Liver (tissue), 8 donors: ENCODE measurements at regions not wholly inside any gene's neighbourhood (a gene's known extent, or its start where the extent isn't known, plus 50 kb on each side); places are given as distances from the start of the nearest gene placed in this dataset.
"Not testable (repeated sequence)": the region's sequence is repeated elsewhere in the genome, so short reads cannot be mapped to it uniquely, and the experiment has no call there.

ENCODE experiments used
- DNase-seq: peaks from one replicate; pipeline ENCODE4 v3.0.0-alpha.2; 2017; ENCODE audit warnings: low spot score
- H3K27ac ChIP-seq, 2 donors: one replicate each; pipeline ENCODE4 v1.7.0; 2013; ENCODE audit warnings: inconsistent platforms in 2 of 2, low read length in 2 of 2, control low read depth in 1 of 2, low read depth in 1 of 2, mild to moderate bottlenecking in 1 of 2
- H3K27me3 ChIP-seq, 4 donors: one replicate each; pipeline versions ENCODE4 v1.6.1 to v1.7.0; 2013; ENCODE audit warnings: low read length in 3 of 4, inconsistent platforms in 1 of 4, mild to moderate bottlenecking in 1 of 4, moderate library complexity in 1 of 4; ENCODE audit not compliant: control insufficient read depth in 4 of 4, insufficient read depth in 4 of 4
- H3K36me3 ChIP-seq, 4 donors: one replicate each; pipeline versions ENCODE4 v1.6.1 to v1.7.0; 2013; ENCODE audit warnings: low read length in 3 of 4, mild to moderate bottlenecking in 3 of 4, low read depth in 1 of 4, moderate library complexity in 1 of 4; ENCODE audit not compliant: control insufficient read depth in 4 of 4, insufficient read depth in 3 of 4
- H3K4me1 ChIP-seq, 4 donors: one replicate each; pipeline versions ENCODE4 v1.6.1 to v1.7.0; 2013; ENCODE audit warnings: low read length in 3 of 4, mild to moderate bottlenecking in 3 of 4, moderate library complexity in 1 of 4; ENCODE audit not compliant: control insufficient read depth in 4 of 4, insufficient read depth in 4 of 4
- H3K4me3 ChIP-seq, 3 donors: one replicate each; pipeline versions ENCODE4 v1.6.1 to v1.7.0; 2013; ENCODE audit warnings: low read length in 3 of 3, control low read depth in 1 of 3, low read depth in 1 of 3, mild to moderate bottlenecking in 1 of 3
- H3K9ac ChIP-seq, 2 donors: one replicate each; pipeline ENCODE4 v1.7.0; 2013; ENCODE audit warnings: low read length in 2 of 2, mild to moderate bottlenecking in 2 of 2, moderate library complexity in 2 of 2, control low read depth in 1 of 2, low read depth in 1 of 2
- H3K9me3 ChIP-seq, 4 donors: one replicate each; pipeline versions ENCODE4 v1.6.1 to v1.7.0; 2013; ENCODE audit warnings: low read length in 3 of 4; ENCODE audit not compliant: control insufficient read depth in 4 of 4
- EGR1 ChIP-seq, 2 donors: IDR thresholded peaks; 2 replicates each; pipeline ENCODE4 v1.6.1; 2016 to 2018; ENCODE audit warnings: antibody characterized with exemption in 2 of 2, low read depth in 2 of 2
- FOXA1 ChIP-seq: IDR thresholded peaks from 2 replicates; pipeline ENCODE4 v1.6.1; 2016; ENCODE audit warnings: antibody characterized with exemption
- FOXA2 ChIP-seq: IDR thresholded peaks from 2 replicates; pipeline ENCODE4 v1.6.1; 2016; ENCODE audit warnings: antibody characterized with exemption
- GABPA ChIP-seq, 2 donors: IDR thresholded peaks in 1 of 2; conservative IDR thresholded peaks in 1 of 2; 2 replicates each; pipeline ENCODE4 v1.6.1; 2016; ENCODE audit warnings: antibody characterized with exemption in 2 of 2, mild to moderate bottlenecking in 1 of 2, moderate library complexity in 1 of 2
- HNF4A ChIP-seq, 2 donors: conservative IDR thresholded peaks; 2 replicates each; pipeline ENCODE4 v1.6.1; 2016; ENCODE audit warnings: antibody characterized with exemption in 2 of 2, mild to moderate bottlenecking in 2 of 2
- HNF4G ChIP-seq: IDR thresholded peaks from 2 replicates; pipeline ENCODE4 v1.6.1; 2016; ENCODE audit warnings: antibody characterized with exemption
- JUND ChIP-seq, 2 donors: IDR thresholded peaks; 2 replicates each; pipeline ENCODE4 v1.6.1; 2016; ENCODE audit warnings: antibody characterized with exemption in 2 of 2
- NR2F2 ChIP-seq: IDR thresholded peaks from 2 replicates; pipeline ENCODE4 v1.6.1; 2016; ENCODE audit warnings: antibody characterized with exemption
- RAD21 ChIP-seq, 2 donors: IDR thresholded peaks; 2 replicates each; pipeline ENCODE4 v1.6.1; 2016; ENCODE audit warnings: antibody characterized with exemption in 2 of 2, mild to moderate bottlenecking in 2 of 2
- RXRA ChIP-seq, 2 donors: IDR thresholded peaks; 2 replicates each; pipeline ENCODE4 v1.6.1; 2017 to 2018; ENCODE audit warnings: antibody characterized with exemption in 2 of 2, mild to moderate bottlenecking in 1 of 2
- SP1 ChIP-seq: IDR thresholded peaks from 2 replicates; pipeline ENCODE4 v1.6.1; 2018; ENCODE audit warnings: antibody characterized with exemption, mild to moderate bottlenecking
- TAF1 ChIP-seq: conservative IDR thresholded peaks from 2 replicates; pipeline ENCODE4 v1.6.1; 2016; ENCODE audit warnings: antibody characterized with exemption, mild to moderate bottlenecking
- YY1 ChIP-seq: IDR thresholded peaks from 2 replicates; pipeline ENCODE4 v1.6.1; 2016; ENCODE audit warnings: antibody characterized with exemption, mild to moderate bottlenecking
- WGBS: extraction: QIAGEN DNeasy Blood & Tissue Kit; methylation state at CpG from one replicate; pipeline ENCODE4 v1.1.7; 2013; 5-methylcytosine and 5-hydroxymethylcytosine counted together
- TF ChIP-seq, protein P1 (sequence below): IDR thresholded peaks from 2 replicates; pipeline ENCODE4 v1.6.1; 2016; ENCODE audit warnings: antibody characterized with exemption, mild to moderate bottlenecking
- TF ChIP-seq, protein P2 (sequence below): IDR thresholded peaks from 2 replicates; pipeline ENCODE4 v1.6.1; 2016; ENCODE audit warnings: antibody characterized with exemption
- TF ChIP-seq, protein P3 (sequence below): IDR thresholded peaks from 2 replicates; pipeline ENCODE4 v1.6.1; 2016; ENCODE audit warnings: antibody characterized with exemption
- TF ChIP-seq, protein P4 (sequence below): IDR thresholded peaks from 2 replicates; pipeline ENCODE4 v1.6.1; 2016; ENCODE audit warnings: antibody characterized with exemption
- TF ChIP-seq, protein P5 (sequence below): fragments of 150-350 bp; IDR thresholded peaks from 2 replicates; pipeline ENCODE4 v1.5.1; 2017; ENCODE audit warnings: improper control_type of control experiment, low read depth, low read length; ENCODE audit not compliant: missing input control
- donor health status: healthy.
- donor health status: healthy.
- donor health status: healthy.
- donor health status: healthy.
- donor health status: healthy.

DNA sequence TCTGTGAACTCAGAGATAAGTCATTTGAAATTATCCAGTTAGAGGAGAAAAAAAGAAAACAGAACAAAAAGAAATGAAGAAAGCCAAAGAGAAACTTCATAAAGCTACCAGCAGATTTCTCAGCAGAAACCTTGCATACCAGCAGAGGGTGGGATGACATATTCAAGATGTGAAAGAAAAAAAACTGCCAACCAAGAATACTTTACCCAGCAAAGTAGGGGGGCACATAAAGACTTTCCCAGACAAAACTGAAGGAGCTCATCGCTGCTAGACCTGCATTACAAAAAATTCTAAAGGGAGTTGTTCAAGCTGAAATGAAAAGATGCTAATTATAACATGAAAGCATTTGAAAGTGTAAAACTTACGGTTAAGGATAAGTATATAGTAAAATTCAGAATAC is 246.3 kb downstream of the FNDC1 start (continued):
- TF ChIP-seq, protein P1, sequence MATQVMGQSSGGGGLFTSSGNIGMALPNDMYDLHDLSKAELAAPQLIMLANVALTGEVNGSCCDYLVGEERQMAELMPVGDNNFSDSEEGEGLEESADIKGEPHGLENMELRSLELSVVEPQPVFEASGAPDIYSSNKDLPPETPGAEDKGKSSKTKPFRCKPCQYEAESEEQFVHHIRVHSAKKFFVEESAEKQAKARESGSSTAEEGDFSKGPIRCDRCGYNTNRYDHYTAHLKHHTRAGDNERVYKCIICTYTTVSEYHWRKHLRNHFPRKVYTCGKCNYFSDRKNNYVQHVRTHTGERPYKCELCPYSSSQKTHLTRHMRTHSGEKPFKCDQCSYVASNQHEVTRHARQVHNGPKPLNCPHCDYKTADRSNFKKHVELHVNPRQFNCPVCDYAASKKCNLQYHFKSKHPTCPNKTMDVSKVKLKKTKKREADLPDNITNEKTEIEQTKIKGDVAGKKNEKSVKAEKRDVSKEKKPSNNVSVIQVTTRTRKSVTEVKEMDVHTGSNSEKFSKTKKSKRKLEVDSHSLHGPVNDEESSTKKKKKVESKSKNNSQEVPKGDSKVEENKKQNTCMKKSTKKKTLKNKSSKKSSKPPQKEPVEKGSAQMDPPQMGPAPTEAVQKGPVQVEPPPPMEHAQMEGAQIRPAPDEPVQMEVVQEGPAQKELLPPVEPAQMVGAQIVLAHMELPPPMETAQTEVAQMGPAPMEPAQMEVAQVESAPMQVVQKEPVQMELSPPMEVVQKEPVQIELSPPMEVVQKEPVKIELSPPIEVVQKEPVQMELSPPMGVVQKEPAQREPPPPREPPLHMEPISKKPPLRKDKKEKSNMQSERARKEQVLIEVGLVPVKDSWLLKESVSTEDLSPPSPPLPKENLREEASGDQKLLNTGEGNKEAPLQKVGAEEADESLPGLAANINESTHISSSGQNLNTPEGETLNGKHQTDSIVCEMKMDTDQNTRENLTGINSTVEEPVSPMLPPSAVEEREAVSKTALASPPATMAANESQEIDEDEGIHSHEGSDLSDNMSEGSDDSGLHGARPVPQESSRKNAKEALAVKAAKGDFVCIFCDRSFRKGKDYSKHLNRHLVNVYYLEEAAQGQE: no peak

DNA sequence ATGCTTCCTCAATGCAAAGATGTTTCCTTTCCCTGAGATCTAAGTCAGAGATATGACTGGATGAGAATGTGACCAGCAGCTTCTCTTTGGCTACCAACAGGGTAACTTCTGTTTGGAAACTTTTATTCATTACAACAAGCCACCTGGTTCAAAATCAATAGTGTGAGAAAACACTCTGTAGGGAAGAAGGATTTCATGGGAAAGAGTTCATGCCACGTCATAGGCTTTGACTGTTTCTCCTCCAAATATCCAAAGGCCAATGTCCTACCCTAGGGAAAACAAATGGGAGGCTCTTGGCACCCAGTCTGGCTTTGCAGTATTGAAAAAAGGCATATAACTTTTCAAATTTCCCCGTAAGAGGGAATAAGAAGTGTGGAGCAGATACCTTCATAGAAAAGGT is 245.5 kb downstream of the FNDC1 start:
- peaks cover 0 to 7% (median 3%) of the 10 kb centered on the region in 4 donors for H3K4me1 ChIP-seq
- no peak for DNase-seq
- TF ChIP-seq, protein P2, sequence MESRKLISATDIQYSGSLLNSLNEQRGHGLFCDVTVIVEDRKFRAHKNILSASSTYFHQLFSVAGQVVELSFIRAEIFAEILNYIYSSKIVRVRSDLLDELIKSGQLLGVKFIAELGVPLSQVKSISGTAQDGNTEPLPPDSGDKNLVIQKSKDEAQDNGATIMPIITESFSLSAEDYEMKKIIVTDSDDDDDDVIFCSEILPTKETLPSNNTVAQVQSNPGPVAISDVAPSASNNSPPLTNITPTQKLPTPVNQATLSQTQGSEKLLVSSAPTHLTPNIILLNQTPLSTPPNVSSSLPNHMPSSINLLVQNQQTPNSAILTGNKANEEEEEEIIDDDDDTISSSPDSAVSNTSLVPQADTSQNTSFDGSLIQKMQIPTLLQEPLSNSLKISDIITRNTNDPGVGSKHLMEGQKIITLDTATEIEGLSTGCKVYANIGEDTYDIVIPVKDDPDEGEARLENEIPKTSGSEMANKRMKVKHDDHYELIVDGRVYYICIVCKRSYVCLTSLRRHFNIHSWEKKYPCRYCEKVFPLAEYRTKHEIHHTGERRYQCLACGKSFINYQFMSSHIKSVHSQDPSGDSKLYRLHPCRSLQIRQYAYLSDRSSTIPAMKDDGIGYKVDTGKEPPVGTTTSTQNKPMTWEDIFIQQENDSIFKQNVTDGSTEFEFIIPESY: peak; percentile 94
- TF ChIP-seq YY1 (peak; percentile 93), RAD21 (IDR thresholded peaks at IDR 0.05) (peak; percentile 57 to 58), TAF1 (no peak), HNF4G (peak; percentile 59), FOXA2 (peak; percentile 70), GABPA (IDR thresholded peaks at IDR 0.05 in 1 of 2, conservative IDR thresholded peaks at IDR 0.05 in 1 of 2) (peak in 1 of 2 donors; percentile 45), RXRA (IDR thresholded peaks at IDR 0.05) (peak; percentile 79 to 96), JUND (IDR thresholded peaks at IDR 0.05) (peak; percentile 64 to 98), HNF4A (conservative IDR thresholded peaks at IDR 0.05) (peak; percentile 85 to 97), EGR1 (IDR thresholded peaks at IDR 0.05; ENCODE audit: low read depth in 2 of 2) (peak in 1 of 2 donors; percentile 90), SP1 (peak; percentile 83), FOXA1 (peak; percentile 66), NR2F2 (no peak)
- TF ChIP-seq, protein P1: peak; percentile 43
- TF ChIP-seq, protein P3, sequence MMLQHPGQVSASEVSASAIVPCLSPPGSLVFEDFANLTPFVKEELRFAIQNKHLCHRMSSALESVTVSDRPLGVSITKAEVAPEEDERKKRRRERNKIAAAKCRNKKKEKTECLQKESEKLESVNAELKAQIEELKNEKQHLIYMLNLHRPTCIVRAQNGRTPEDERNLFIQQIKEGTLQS: peak; percentile 65
- TF ChIP-seq, protein P4, sequence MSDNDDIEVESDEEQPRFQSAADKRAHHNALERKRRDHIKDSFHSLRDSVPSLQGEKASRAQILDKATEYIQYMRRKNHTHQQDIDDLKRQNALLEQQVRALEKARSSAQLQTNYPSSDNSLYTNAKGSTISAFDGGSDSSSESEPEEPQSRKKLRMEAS: peak; percentile 75
- TF ChIP-seq, protein P5, sequence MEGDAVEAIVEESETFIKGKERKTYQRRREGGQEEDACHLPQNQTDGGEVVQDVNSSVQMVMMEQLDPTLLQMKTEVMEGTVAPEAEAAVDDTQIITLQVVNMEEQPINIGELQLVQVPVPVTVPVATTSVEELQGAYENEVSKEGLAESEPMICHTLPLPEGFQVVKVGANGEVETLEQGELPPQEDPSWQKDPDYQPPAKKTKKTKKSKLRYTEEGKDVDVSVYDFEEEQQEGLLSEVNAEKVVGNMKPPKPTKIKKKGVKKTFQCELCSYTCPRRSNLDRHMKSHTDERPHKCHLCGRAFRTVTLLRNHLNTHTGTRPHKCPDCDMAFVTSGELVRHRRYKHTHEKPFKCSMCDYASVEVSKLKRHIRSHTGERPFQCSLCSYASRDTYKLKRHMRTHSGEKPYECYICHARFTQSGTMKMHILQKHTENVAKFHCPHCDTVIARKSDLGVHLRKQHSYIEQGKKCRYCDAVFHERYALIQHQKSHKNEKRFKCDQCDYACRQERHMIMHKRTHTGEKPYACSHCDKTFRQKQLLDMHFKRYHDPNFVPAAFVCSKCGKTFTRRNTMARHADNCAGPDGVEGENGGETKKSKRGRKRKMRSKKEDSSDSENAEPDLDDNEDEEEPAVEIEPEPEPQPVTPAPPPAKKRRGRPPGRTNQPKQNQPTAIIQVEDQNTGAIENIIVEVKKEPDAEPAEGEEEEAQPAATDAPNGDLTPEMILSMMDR: no peak

DNA sequence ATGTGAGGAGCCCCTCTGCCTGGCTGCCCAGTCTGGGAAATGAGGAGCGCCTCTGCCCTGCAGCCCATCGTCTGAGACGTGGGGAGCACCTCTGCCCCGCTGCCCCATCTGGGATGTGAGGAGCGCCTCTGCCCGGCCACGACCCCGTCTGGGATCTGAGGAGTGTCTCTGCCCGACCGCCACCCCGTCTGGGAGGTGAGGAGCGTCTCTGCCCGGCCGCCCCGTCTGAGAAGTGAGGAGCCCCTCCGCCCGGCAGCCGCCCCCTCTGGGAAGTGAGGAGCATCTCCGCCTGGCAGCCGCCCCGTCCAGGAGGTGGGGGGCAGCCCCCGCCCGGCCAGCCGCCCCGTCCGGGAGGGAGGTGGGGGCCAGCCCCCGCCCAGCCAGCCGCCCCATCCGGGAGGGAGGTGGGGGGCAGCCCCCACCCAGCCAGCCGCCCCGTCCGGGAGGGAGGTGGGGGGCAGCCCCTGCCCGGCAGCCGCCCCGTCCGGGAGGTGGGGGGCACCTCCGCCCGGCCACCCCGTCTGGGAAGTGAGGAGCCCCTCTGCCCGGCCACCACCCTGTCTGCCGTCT is 238.1 kb downstream of the FNDC1 start:
- DNase-seq, H3K9me3 ChIP-seq, H3K36me3 ChIP-seq, H3K4me3 ChIP-seq, H3K27me3 ChIP-seq, H3K4me1 ChIP-seq, H3K9ac ChIP-seq, H3K27ac ChIP-seq: not testable (repeated sequence)
- WGBS: 94% methylated on average over 40 of the region's 41 CpGs

More for the DNA sequence above, 245.5 kb downstream of the FNDC1 start:
- H3K4me3 ChIP-seq: no peak overlapping the region
- peak overlapping the region in 1 of 2 donors; percentile 49 for H3K9ac ChIP-seq
- 31% methylated on average over 2 of the region's 2 CpGs for WGBS
- H3K9me3 ChIP-seq: peaks cover 0 to 7% (median 3%) of the 10 kb centered on the region in 4 donors
- H3K27ac ChIP-seq: peak overlapping the region; percentile 39 to 65
- H3K36me3 ChIP-seq: no peaks in the 10 kb centered on the region
- no peaks in the 10 kb centered on the region for H3K27me3 ChIP-seq
